H1 (cell line): ENCODE measurements at regions not wholly inside any gene's neighbourhood (a gene's known extent, or its start where the extent isn't known, plus 50 kb on each side); places are given as distances from the start of the nearest gene placed in this dataset.

Experiments used
- CTCF ChIA-PET: fragments of 300-600 bp; sonication (Branson Sonifier 250); formaldehyde crosslinking; loops from one replicate; lab custom pipeline; 2021; ENCODE audit not compliant: partially characterized antibody; lab: Charles Lee
- POLR2A ChIA-PET: fragments of 300-600 bp; sonication (Branson Sonifier 250); formaldehyde crosslinking; loops from one replicate; lab custom pipeline; 2021; ENCODE audit warnings: inconsistent platforms; ENCODE audit not compliant: partially characterized antibody; lab: Charles Lee
- DNase-seq, 2 experiments: peaks; one replicate each; pipeline versions ENCODE4 v3.0.0 to v3.0.0-alpha.2; 2010 to 2022; ENCODE audit warnings: low spot score in 2 of 2, low read depth in 1 of 2, mixed read lengths in 1 of 2
- FAIRE-seq: peaks from 2 replicates; lab custom pipeline; 2011; peaks lifted over from hg19 to GRCh38; lab: Jason Lieb, UNC
- H2AFZ ChIP-seq: 2 replicates; pipeline ENCODE4 v1.8.1; 2012; ENCODE audit warnings: low read length, inconsistent platforms
- H2AK5ac ChIP-seq: 2 replicates; pipeline ENCODE4 v1.6.1; 2013; ENCODE audit warnings: low read depth, low read length
- H2BK120ac ChIP-seq: replicated peaks from 2 replicates; pipeline ENCODE3; 2013; ENCODE audit warnings: low read depth, low read length, inconsistent platforms
- H2BK12ac ChIP-seq: 2 replicates; pipeline ENCODE4 v1.6.1; 2013; ENCODE audit warnings: low read depth, low read length
- H2BK15ac ChIP-seq: 2 replicates; pipeline ENCODE4 v1.6.1; 2013; ENCODE audit warnings: low read length
- H2BK20ac ChIP-seq: 2 replicates; pipeline ENCODE4 v1.6.1; 2013; ENCODE audit warnings: low read length
- H2BK5ac ChIP-seq: 2 replicates; pipeline ENCODE4 v1.6.1; 2013; ENCODE audit warnings: low read depth, low read length
- H3K14ac ChIP-seq: 2 replicates; pipeline ENCODE4 v1.6.1; 2013; ENCODE audit warnings: inconsistent platforms; ENCODE audit not compliant: insufficient read length
- H3K18ac ChIP-seq: 2 replicates; pipeline ENCODE4 v1.6.1; 2013; ENCODE audit warnings: low read length; ENCODE audit errors: extremely low read depth
- H3K23ac ChIP-seq: 2 replicates; pipeline ENCODE4 v1.6.1; 2013; ENCODE audit warnings: inconsistent platforms; ENCODE audit not compliant: insufficient read length
- H3K23me2 ChIP-seq: 2 replicates; pipeline ENCODE4 v1.6.1; 2013; ENCODE audit warnings: low read depth, low read length
- H3K27ac ChIP-seq: 2 replicates; pipeline ENCODE4 v1.6.1; 2011; ENCODE audit warnings: low read depth, low read length, inconsistent platforms
- H3K27me3 ChIP-seq, 4 experiments: replicated peaks in 1 of 4; 1 replicate in 1 of 4; 2 replicates in 3 of 4; pipeline versions ENCODE4 v1.6.1 to v1.8.1; 2011 to 2013; ENCODE audit warnings: low read length in 3 of 4, mild to moderate bottlenecking in 3 of 4, inconsistent platforms in 2 of 4, mixed read lengths in 2 of 4, moderate library complexity in 1 of 4; ENCODE audit not compliant: control insufficient read depth in 3 of 4, insufficient read depth in 3 of 4; ENCODE audit errors: extremely low read depth in 1 of 4
- H3K36me3 ChIP-seq, 4 experiments: 2 replicates each; pipeline versions ENCODE4 v1.6.1 to v1.8.1; 2011 to 2013; ENCODE audit warnings: mild to moderate bottlenecking in 4 of 4, low read length in 3 of 4, moderate library complexity in 2 of 4, control low read depth in 1 of 4, inconsistent platforms in 1 of 4; ENCODE audit not compliant: insufficient read depth in 4 of 4, control insufficient read depth in 2 of 4
- H3K4ac ChIP-seq: replicated peaks from 2 replicates; pipeline ENCODE3; 2013; ENCODE audit warnings: low read length, low read depth, mixed read lengths, inconsistent platforms; ENCODE audit not compliant: insufficient read length
- H3K4me1 ChIP-seq, 4 experiments: replicated peaks in 1 of 4; 1 replicate in 1 of 4; 2 replicates in 3 of 4; pipeline versions ENCODE4 v1.6.1 to v1.8.1; 2011 to 2013; ENCODE audit warnings: low read length in 3 of 4, inconsistent platforms in 2 of 4, mixed read lengths in 1 of 4; ENCODE audit not compliant: insufficient read depth in 4 of 4, control insufficient read depth in 3 of 4
- H3K4me2 ChIP-seq, 2 experiments: 2 replicates each; pipeline versions ENCODE4 v1.6.1 to v1.8.1; 2011 to 2013; ENCODE audit warnings: low read depth in 2 of 2, low read length in 2 of 2, control low read depth in 1 of 2, inconsistent platforms in 1 of 2, mild to moderate bottlenecking in 1 of 2; ENCODE audit not compliant: insufficient read depth in 1 of 2
- H3K4me3 ChIP-seq, 4 experiments: fragments of 200-600, 300-600 bp in 1 of 4; sonication (generic), shearing (Covaris generic), sonication (Bioruptor Twin) in 1 of 4; 2 replicates each; pipeline versions ENCODE4 v1.5.1 to v1.8.1; 2011 to 2016; ENCODE audit warnings: low read length in 4 of 4, low read depth in 3 of 4, control low read depth in 2 of 4, inconsistent platforms in 2 of 4, mild to moderate bottlenecking in 2 of 4, mixed read lengths in 1 of 4, moderate library complexity in 1 of 4; ENCODE audit not compliant: insufficient read depth in 2 of 4; ENCODE audit errors: extremely low read depth in 1 of 4
- H3K56ac ChIP-seq: replicated peaks from 2 replicates; pipeline ENCODE3; 2013; ENCODE audit warnings: low read depth, mild to moderate bottlenecking, mixed read lengths, low read length, inconsistent platforms; ENCODE audit not compliant: insufficient read length
- H3K79me1 ChIP-seq: 2 replicates; pipeline ENCODE4 v1.6.1; 2013; ENCODE audit warnings: low read depth, low read length, control low read depth
- H3K79me2 ChIP-seq, 2 experiments: 2 replicates each; pipeline versions ENCODE4 v1.6.1 to v1.8.1; 2012 to 2013; ENCODE audit warnings: low read length in 2 of 2, mild to moderate bottlenecking in 2 of 2, inconsistent platforms in 1 of 2; ENCODE audit not compliant: insufficient read depth in 2 of 2, control insufficient read depth in 1 of 2
- H3K9ac ChIP-seq, 4 experiments: replicated peaks in 1 of 4; 1 replicate in 1 of 4; 2 replicates in 3 of 4; pipeline versions ENCODE4 v1.6.1 to v1.8.1; 2011 to 2013; ENCODE audit warnings: low read depth in 3 of 4, low read length in 3 of 4, control low read depth in 2 of 4, mild to moderate bottlenecking in 2 of 4, moderate library complexity in 2 of 4, inconsistent platforms in 1 of 4; ENCODE audit errors: extremely low read depth in 1 of 4
- H3K9me3 ChIP-seq, 2 experiments: 2 replicates each; pipeline versions ENCODE4 v1.6.1 to v1.8.1; 2012 to 2013; ENCODE audit warnings: mild to moderate bottlenecking in 2 of 2, moderate library complexity in 2 of 2, control low read depth in 1 of 2, inconsistent platforms in 1 of 2, low read depth in 1 of 2, low read length in 1 of 2, mixed read lengths in 1 of 2; ENCODE audit not compliant: insufficient read depth in 2 of 2
- H4K20me1 ChIP-seq, 2 experiments: replicated peaks in 1 of 2; 2 replicates each; pipeline versions ENCODE3 to v1.8.1; 2011 to 2013; ENCODE audit warnings: inconsistent platforms in 2 of 2, low read length in 2 of 2, mild to moderate bottlenecking in 1 of 2; ENCODE audit not compliant: insufficient read depth in 2 of 2, control insufficient read depth in 1 of 2
- H4K5ac ChIP-seq: 2 replicates; pipeline ENCODE4 v1.6.1; 2013; ENCODE audit warnings: low read length, low read depth, mixed read lengths, inconsistent platforms; ENCODE audit not compliant: insufficient read length
- H4K8ac ChIP-seq: 2 replicates; pipeline ENCODE4 v1.8.0; 2013; ENCODE audit warnings: mild to moderate bottlenecking, moderate library complexity, low read length, inconsistent platforms; ENCODE audit not compliant: insufficient read depth; ENCODE audit errors: extremely low read depth
- H4K91ac ChIP-seq: replicated peaks from 2 replicates; pipeline ENCODE3; 2013; ENCODE audit warnings: low read length, mixed read lengths, inconsistent platforms; ENCODE audit not compliant: insufficient read length
- KDM1A ChIP-seq: fragments of 200-600, 300-600 bp; sonication (generic); IDR thresholded peaks from 2 replicates; pipeline ENCODE4 v1.7.1; 2016; ENCODE audit warnings: mild to moderate bottlenecking, low read length, borderline replicate concordance
- SIRT6 ChIP-seq: IDR thresholded peaks from one replicate; pipeline ENCODE4 v1.7.1; 2012; ENCODE audit warnings: low read length, inconsistent platforms
- TBP ChIP-seq: IDR thresholded peaks from 2 replicates; pipeline ENCODE4 v1.6.1; 2011; ENCODE audit warnings: low read depth, low read length, improper control_type of control experiment
- ZNF274 ChIP-seq: IDR thresholded peaks from 2 replicates; pipeline ENCODE4 v1.7.0; 2012; ENCODE audit warnings: low read length, borderline replicate concordance; ENCODE audit errors: extremely low read depth
- WGBS, 2 experiments: shearing (Covaris generic) in 1 of 2; methylation state at CpG; one replicate each; pipeline versions ENCODE4 v1.1.6 to v1.1.7; 2013 to 2015; ENCODE audit warnings: low lambda C conversion rate in 2 of 2, mixed read lengths in 2 of 2, inconsistent platforms in 1 of 2, low coverage in 1 of 2, missing lambda C conversion rate in 1 of 2; ENCODE audit not compliant: insufficient replicate concordance in 2 of 2, insufficient coverage in 1 of 2, insufficient read length in 1 of 2; ENCODE audit errors: extremely low coverage in 1 of 2, missing lambda C conversion rate in 1 of 2; 5-methylcytosine and 5-hydroxymethylcytosine counted together

DNA sequence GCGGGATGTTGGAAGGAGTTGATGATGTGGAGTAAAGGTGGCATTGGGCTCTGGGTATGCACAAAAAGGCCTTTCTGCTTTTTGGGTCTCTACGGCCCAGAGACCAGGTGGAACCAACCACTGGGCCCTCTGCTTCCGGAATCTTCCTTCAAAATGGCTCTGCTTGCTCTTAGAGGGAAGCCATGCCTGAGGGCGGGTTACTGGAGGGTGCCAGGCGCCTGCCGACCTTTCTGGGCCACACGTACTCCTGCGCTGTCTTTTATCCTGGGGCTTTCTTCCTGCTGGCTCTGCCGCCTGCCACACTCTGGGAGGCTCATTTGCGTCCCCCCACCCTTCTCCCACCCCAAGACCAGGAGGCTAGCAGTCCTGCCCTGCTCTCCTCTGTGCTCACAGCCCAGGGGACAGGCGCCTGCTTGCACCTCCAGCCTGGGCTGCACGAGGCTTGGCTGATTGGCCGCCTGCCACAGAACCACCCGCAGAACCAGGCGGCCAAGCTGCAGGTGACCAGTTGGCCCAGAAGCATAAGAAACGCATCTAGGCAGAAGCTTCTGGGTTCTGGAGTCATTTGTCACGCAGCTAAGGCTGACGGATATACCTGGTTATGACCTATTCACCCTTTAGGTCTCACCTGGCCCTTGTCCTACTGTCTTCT lies 536.9 kb downstream of the TBC1D22A start:
- no peaks in the 10 kb centered on the region for H3K36me3 ChIP-seq
- no peak overlapping the region for H3K4ac ChIP-seq
- H3K4me3 ChIP-seq, result no peak overlapping the region
- no peak overlapping the region for H2BK12ac ChIP-seq
- no peak overlapping the region for H2BK120ac ChIP-seq
- H4K5ac ChIP-seq, result no peak overlapping the region
- peaks cover 81 to 99% of the 10 kb centered on the region in 2 experiments for H3K9me3 ChIP-seq
- peaks cover 5% of the 10 kb centered on the region; the same call in 1 of the 2 replicates for H3K23me2 ChIP-seq
- no peaks in the 10 kb centered on the region for H4K20me1 ChIP-seq
- no peak overlapping the region for H4K91ac ChIP-seq
- no peak overlapping the region for H3K14ac ChIP-seq
- no peak for DNase-seq
- CTCF ChIA-PET, result interaction anchor here (0.6 kb wide), 1 partner anchor 57 kb away, joined by 3 read pairs; no protein-coding TSS in a partner anchor
- H2BK15ac ChIP-seq, result no peak overlapping the region
- H3K9ac ChIP-seq, result no peak overlapping the region
- no peaks in the 10 kb centered on the region for H3K79me1 ChIP-seq
- H3K23ac ChIP-seq, result no peak overlapping the region
- H3K56ac ChIP-seq, result no peak overlapping the region
- H3K4me2 ChIP-seq, result no peak overlapping the region
- H3K27ac ChIP-seq, result no peak overlapping the region
- H3K79me2 ChIP-seq, result no peaks in the 10 kb centered on the region
- POLR2A ChIA-PET, result no interaction called here
- no peaks in the 10 kb centered on the region for H3K4me1 ChIP-seq
- H4K8ac ChIP-seq, result no peak overlapping the region
- no peak for FAIRE-seq
- 90% methylated on average over 17 of the region's 18 CpGs; no CpG with 5 or more reads in 1 of the 2 experiments for WGBS, 2 experiments
- no peak overlapping the region for H3K18ac ChIP-seq
- H3K27me3 ChIP-seq, result no peaks in the 10 kb centered on the region
- no peak overlapping the region for H2BK5ac ChIP-seq
- no peak overlapping the region for H2AFZ ChIP-seq
- H2AK5ac ChIP-seq, result no peak overlapping the region
- no peak overlapping the region for H2BK20ac ChIP-seq
- no peak for TF ChIP-seq KDM1A
- no peak for TF ChIP-seq SIRT6
- no peak for TF ChIP-seq ZNF274
- no peak for TF ChIP-seq TBP
